Hepatocyte (in vitro differentiated cells): ENCODE measurements at regions not wholly inside any gene's neighbourhood (a gene's known extent, or its start where the extent isn't known, plus 50 kb on each side); places are given as distances from the start of the nearest gene placed in this dataset.

Source experiments
- DNase-seq: peaks from one replicate; pipeline ENCODE4 v3.0.0-alpha.2; 2016; ENCODE audit warnings: low spot score
- H2AFZ ChIP-seq: fragments of 200-600 bp; sonication (generic); 2 replicates; pipeline ENCODE4 v1.6.0; 2016; ENCODE audit warnings: antibody characterized with exemption, mild to moderate bottlenecking
- H3K27ac ChIP-seq: fragments of 200-600 bp; sonication (generic); 2 replicates; pipeline ENCODE4 v1.5.1; 2016; ENCODE audit warnings: mild to moderate bottlenecking
- H3K27me3 ChIP-seq: fragments of 200-600 bp; sonication (generic); 2 replicates; pipeline ENCODE4 v1.6.1; 2016
- H3K36me3 ChIP-seq: fragments of 200-600 bp; sonication (generic); replicated peaks from 2 replicates; pipeline ENCODE4 v1.5.1; 2016; ENCODE audit warnings: low read depth; ENCODE audit not compliant: insufficient read depth
- H3K4me1 ChIP-seq: fragments of 200-600 bp; sonication (generic); 2 replicates; pipeline ENCODE4 v1.5.1; 2016; ENCODE audit warnings: mild to moderate bottlenecking, moderate library complexity; ENCODE audit not compliant: insufficient read depth
- H3K4me2 ChIP-seq: fragments of 200-600 bp; sonication (generic); 2 replicates; pipeline ENCODE4 v1.6.0; 2016
- H3K4me3 ChIP-seq: fragments of 200-600 bp; sonication (generic); 2 replicates; pipeline ENCODE4 v1.5.1; 2016; ENCODE audit warnings: mild to moderate bottlenecking
- H3K79me2 ChIP-seq: fragments of 200-600 bp; sonication (generic); 2 replicates; pipeline ENCODE4 v1.6.0; 2017; ENCODE audit warnings: mild to moderate bottlenecking
- H3K9me2 ChIP-seq: fragments of 200-600 bp; sonication (generic); replicated peaks from 2 replicates; pipeline ENCODE4 v1.6.0; 2017; ENCODE audit warnings: mild to moderate bottlenecking; ENCODE audit not compliant: insufficient read depth
- H3K9me3 ChIP-seq: fragments of 200-600 bp; sonication (generic); 2 replicates; pipeline ENCODE4 v1.5.1; 2016; ENCODE audit warnings: low read depth, mild to moderate bottlenecking
- H4K20me1 ChIP-seq: fragments of 200-600 bp; sonication (generic); 2 replicates; pipeline ENCODE4 v1.6.0; 2016; ENCODE audit warnings: mild to moderate bottlenecking; ENCODE audit not compliant: insufficient read depth, poor library complexity, severe bottlenecking
- CTCF ChIP-seq: fragments of 200-600 bp; sonication (generic); IDR thresholded peaks from 2 replicates; pipeline ENCODE4 v1.5.1; 2016; ENCODE audit warnings: antibody characterized with exemption, mild to moderate bottlenecking; ENCODE audit not compliant: poor library complexity
- EZH2 ChIP-seq: fragments of 200-600 bp; sonication (generic); IDR thresholded peaks from 2 replicates; pipeline ENCODE4 v1.6.1; 2016; ENCODE audit warnings: antibody characterized with exemption, mild to moderate bottlenecking, borderline replicate concordance
- EZH2phosphoT487 ChIP-seq: fragments of 200-600 bp; sonication (generic); IDR thresholded peaks from one replicate; pipeline ENCODE4 v1.6.1; 2018; ENCODE audit warnings: antibody characterized with exemption, mild to moderate bottlenecking, low read depth, moderate library complexity; ENCODE audit not compliant: unreplicated experiment, severe bottlenecking
- WGBS: methylation state at CpG from one replicate; pipeline ENCODE4 v1.1.6; 2016; ENCODE audit warnings: low lambda C conversion rate; ENCODE audit errors: missing lambda C conversion rate; 5-methylcytosine and 5-hydroxymethylcytosine counted together

DNA sequence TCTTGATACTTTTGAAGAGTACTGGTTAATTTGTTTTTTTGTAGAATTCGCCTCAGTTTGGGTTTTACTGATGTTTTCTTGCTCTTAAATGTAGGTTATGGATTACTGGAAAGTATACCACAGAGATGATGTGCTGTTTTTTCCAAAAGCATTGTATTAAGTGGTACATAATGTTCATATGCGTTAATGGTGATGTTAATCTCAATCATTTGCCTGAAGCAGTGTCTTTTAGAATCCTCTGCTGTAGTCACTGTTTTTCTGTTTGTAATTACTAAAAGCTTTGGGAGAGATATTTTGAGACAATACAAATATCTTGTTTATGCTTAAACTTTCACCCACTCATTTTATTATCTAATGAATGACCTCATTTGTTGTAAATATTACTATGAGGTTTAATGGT is 163.4 kb upstream of the LRP1B start:
- 89% methylated on average over 2 of the region's 2 CpGs for WGBS
- TF ChIP-seq CTCF (no peak), EZH2phosphoT487 (no peak), EZH2 (no peak)

DNA sequence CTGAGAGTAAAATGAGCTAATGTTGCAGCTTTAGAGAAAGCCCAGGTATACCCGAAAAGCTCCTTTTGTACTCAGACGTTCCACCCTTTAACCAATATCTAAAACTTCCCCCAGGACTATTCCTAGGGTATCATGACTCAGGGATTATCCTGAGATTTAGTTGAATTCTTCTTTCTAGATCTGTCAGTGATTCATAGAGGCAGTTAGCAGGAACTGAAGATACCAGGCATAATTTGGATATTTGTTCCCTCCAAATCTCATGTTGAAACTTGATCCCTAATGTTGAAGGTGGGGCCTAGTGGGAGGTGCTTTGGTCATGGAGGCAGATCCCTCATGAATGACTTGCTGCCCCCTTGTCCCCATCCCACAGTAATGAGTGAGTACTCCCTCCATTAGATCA is 161.2 kb upstream of the LRP1B start:
- H3K4me2 ChIP-seq, result no peak overlapping the region
- no peak for DNase-seq
- no peaks in the 10 kb centered on the region for H3K79me2 ChIP-seq
- no peaks in the 10 kb centered on the region for H4K20me1 ChIP-seq
- no peaks in the 10 kb centered on the region for H3K4me1 ChIP-seq
- H3K36me3 ChIP-seq, result no peaks in the 10 kb centered on the region
- WGBS, result 69% methylated on average over 2 of the region's 2 CpGs
- H3K9me3 ChIP-seq, result no peaks in the 10 kb centered on the region
- H3K4me3 ChIP-seq, result no peak overlapping the region
- TF ChIP-seq EZH2phosphoT487 (no peak), EZH2 (no peak), CTCF (no peak)
- no peak overlapping the region for H2AFZ ChIP-seq
- H3K9me2 ChIP-seq, result no peaks in the 10 kb centered on the region
- H3K27me3 ChIP-seq, result no peaks in the 10 kb centered on the region
- H3K27ac ChIP-seq, result no peak overlapping the region

More for the DNA sequence above, 163.4 kb upstream of the LRP1B start:
- no peak for DNase-seq
- Histone ChIP-seq H4K20me1 (no peaks in the 10 kb centered on the region), H3K27me3 (no peaks in the 10 kb centered on the region), H2AFZ (no peak overlapping the region), H3K4me1 (no peaks in the 10 kb centered on the region), H3K4me2 (no peak overlapping the region), H3K79me2 (no peaks in the 10 kb centered on the region), H3K27ac (no peak overlapping the region), H3K4me3 (no peak overlapping the region), H3K9me2 (no peaks in the 10 kb centered on the region), H3K9me3 (no peaks in the 10 kb centered on the region), H3K36me3 (no peaks in the 10 kb centered on the region)

GRCh38 chr2:142290931-142291330 is 160.1 kb upstream of the LRP1B start:
- Histone ChIP-seq H2AFZ (no peak overlapping the region), H3K4me3 (no peak overlapping the region), H3K36me3 (no peaks in the 10 kb centered on the region), H3K27ac (no peak overlapping the region), H4K20me1 (no peaks in the 10 kb centered on the region), H3K27me3 (no peaks in the 10 kb centered on the region), H3K4me1 (no peaks in the 10 kb centered on the region), H3K79me2 (no peaks in the 10 kb centered on the region), H3K9me2 (no peaks in the 10 kb centered on the region), H3K9me3 (no peaks in the 10 kb centered on the region), H3K4me2 (no peak overlapping the region)
- TF ChIP-seq EZH2phosphoT487, result no peak
- no peak for TF ChIP-seq EZH2
- no peak for TF ChIP-seq CTCF
- DNase-seq, result no peak
- WGBS, result 52% methylated on average over 3 of the region's 3 CpGs

DNA sequence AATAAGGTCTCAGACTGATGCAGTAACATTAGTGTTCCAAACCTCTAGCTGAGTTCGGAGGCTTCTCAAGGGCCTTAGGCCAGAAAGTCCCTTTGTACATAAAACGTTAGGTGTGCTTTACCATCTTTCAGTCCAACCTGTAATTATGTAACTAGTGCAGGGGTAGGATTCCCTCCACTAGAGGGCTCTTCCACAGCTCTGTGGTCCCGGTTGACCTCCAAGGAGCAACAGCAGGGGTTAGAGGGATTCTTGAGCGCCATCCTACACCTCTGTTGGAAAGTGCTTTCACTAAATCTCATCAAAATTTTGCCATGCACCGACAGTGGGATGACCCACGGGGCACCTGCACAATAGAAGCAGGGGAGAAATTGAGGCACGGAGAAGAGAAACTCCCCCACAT is 155.8 kb upstream of the LRP1B start:
- H3K4me2 ChIP-seq, result no peak overlapping the region
- no peaks in the 10 kb centered on the region for H3K9me3 ChIP-seq
- H3K27me3 ChIP-seq, result no peaks in the 10 kb centered on the region
- no peaks in the 10 kb centered on the region for H3K9me2 ChIP-seq
- H3K79me2 ChIP-seq, result no peaks in the 10 kb centered on the region
- H3K4me3 ChIP-seq, result no peak overlapping the region
- no peak overlapping the region for H2AFZ ChIP-seq
- no peak overlapping the region for H3K27ac ChIP-seq
- H4K20me1 ChIP-seq, result no peaks in the 10 kb centered on the region
- TF ChIP-seq CTCF (peak; percentile 51), EZH2 (no peak)
- no peaks in the 10 kb centered on the region for H3K36me3 ChIP-seq
- DNase-seq, result peak; percentile 46
- H3K4me1 ChIP-seq, result no peaks in the 10 kb centered on the region
- WGBS, result 41% methylated on average over 7 of the region's 7 CpGs
